SK-N-SH treated with all-trans-retinoic acid at 6 μM for 48 hours (cell line): ENCODE measurements at regions not wholly inside any gene's neighbourhood (a gene's known extent, or its start where the extent isn't known, plus 50 kb on each side); places are given as distances from the start of the nearest gene placed in this dataset.

Source experiments
- ATAC-seq: fragments of 200-7000 bp; cut with Tn5 transposase; 3 replicates; pipeline ENCODE4 v1.9.1; 2020; ENCODE audit warnings: mild to moderate bottlenecking, moderate library complexity
- ARNTL ChIP-seq: fragments of 450-650 bp; formaldehyde crosslinking; IDR thresholded peaks from 2 replicates; pipeline ENCODE4 v1.5.0; 2020; ENCODE audit warnings: low read depth, mild to moderate bottlenecking, moderate library complexity, borderline replicate concordance
- BACH2 ChIP-seq: fragments of 250-450 bp; sonication (Bioruptor Pico); IDR thresholded peaks from 2 replicates; pipeline ENCODE4 v1.9.0; 2021; ENCODE audit warnings: mild to moderate bottlenecking, borderline replicate concordance
- CREB5 ChIP-seq: fragments of 250-450 bp; sonication (Bioruptor Pico); IDR thresholded peaks from 2 replicates; pipeline ENCODE4 v1.5.1; 2020; ENCODE audit warnings: low read depth, mild to moderate bottlenecking, moderate library complexity
- CSDC2 ChIP-seq: fragments of 250-450 bp; sonication (Bioruptor Pico); IDR thresholded peaks from 2 replicates; pipeline ENCODE4 v1.5.0; 2020; ENCODE audit warnings: mild to moderate bottlenecking, moderate library complexity
- CSRNP3 ChIP-seq: fragments of 250-450 bp; sonication (Bioruptor Pico); IDR thresholded peaks from 2 replicates; pipeline ENCODE4 v1.5.1; 2021; ENCODE audit warnings: mild to moderate bottlenecking, moderate library complexity
- ESRRG ChIP-seq: fragments of 250-450 bp; sonication (Bioruptor Pico); IDR thresholded peaks from 2 replicates; pipeline ENCODE4 v1.6.1; 2021; ENCODE audit warnings: mild to moderate bottlenecking
- GLIS3 ChIP-seq: fragments of 250-450 bp; sonication (Bioruptor Pico); IDR thresholded peaks from 2 replicates; pipeline ENCODE4 v1.5.0; 2020; ENCODE audit warnings: mild to moderate bottlenecking, moderate library complexity
- ISL1 ChIP-seq: fragments of 250-450 bp; sonication (Bioruptor Pico); IDR thresholded peaks from 2 replicates; pipeline ENCODE4 v2.1.2; 2022; ENCODE audit warnings: mild to moderate bottlenecking, moderate library complexity
- OSR1 ChIP-seq: fragments of 250-450 bp; sonication (Bioruptor Pico); IDR thresholded peaks from 2 replicates; pipeline ENCODE4 v1.8.0; 2022; ENCODE audit warnings: moderate library complexity, mild to moderate bottlenecking, inconsistent platforms
- PATZ1 ChIP-seq: fragments of 250-450 bp; sonication (Bioruptor Pico); IDR thresholded peaks from 2 replicates; pipeline ENCODE4 v1.8.0; 2020; ENCODE audit warnings: mild to moderate bottlenecking, moderate library complexity, borderline replicate concordance
- POU6F1 ChIP-seq: fragments of 250-450 bp; sonication (Bioruptor Pico); IDR thresholded peaks from 2 replicates; pipeline ENCODE4 v1.8.0; 2021; ENCODE audit warnings: low read depth, mild to moderate bottlenecking, moderate library complexity, borderline replicate concordance
- PPARA ChIP-seq: fragments of 250-450 bp; sonication (Bioruptor Pico); IDR thresholded peaks from 2 replicates; pipeline ENCODE4 v1.5.0; 2020; ENCODE audit warnings: mild to moderate bottlenecking, borderline replicate concordance
- RARB ChIP-seq: fragments of 250-450 bp; sonication (Bioruptor Pico); IDR thresholded peaks from 2 replicates; pipeline ENCODE4 v1.8.0; 2021; ENCODE audit warnings: mild to moderate bottlenecking, moderate library complexity
- SNAI2 ChIP-seq: fragments of 250-450 bp; sonication (Bioruptor Pico); IDR thresholded peaks from 2 replicates; pipeline ENCODE4 v1.5.0; 2020; ENCODE audit warnings: mild to moderate bottlenecking, moderate library complexity
- TCF4 ChIP-seq: fragments of 250-450 bp; sonication (Bioruptor Pico); IDR thresholded peaks from 2 replicates; pipeline ENCODE4 v1.8.0; 2021; ENCODE audit warnings: mild to moderate bottlenecking, moderate library complexity, borderline replicate concordance
- TOX ChIP-seq: fragments of 250-450 bp; sonication (Bioruptor Pico); IDR thresholded peaks from 2 replicates; pipeline ENCODE4 v1.8.0; 2021; ENCODE audit warnings: mild to moderate bottlenecking, moderate library complexity, borderline replicate concordance
- TSHZ2 ChIP-seq: fragments of 250-450 bp; sonication (Bioruptor Pico); IDR thresholded peaks from 2 replicates; pipeline ENCODE4 v1.5.0; 2020; ENCODE audit warnings: mild to moderate bottlenecking, moderate library complexity
- ZC3H10 ChIP-seq: fragments of 250-450 bp; sonication (Bioruptor Pico); IDR thresholded peaks from 2 replicates; pipeline ENCODE4 v1.5.1; 2021; ENCODE audit warnings: mild to moderate bottlenecking, moderate library complexity
- ZFP30 ChIP-seq: fragments of 450-650 bp; formaldehyde crosslinking; IDR thresholded peaks from 2 replicates; pipeline ENCODE4 v1.5.0; 2022; ENCODE audit warnings: mild to moderate bottlenecking, moderate library complexity
- ZNF565 ChIP-seq: fragments of 450-650 bp; formaldehyde crosslinking; conservative IDR thresholded peaks from 2 replicates; pipeline ENCODE4 v1.5.0; 2020; ENCODE audit warnings: low read depth, mild to moderate bottlenecking, moderate library complexity
- ZNF70 ChIP-seq: fragments of 450-650 bp; formaldehyde crosslinking; IDR thresholded peaks from 2 replicates; pipeline ENCODE4 v1.5.0; 2020; ENCODE audit warnings: mild to moderate bottlenecking, moderate library complexity
- ZNF8 ChIP-seq: fragments of 450-650 bp; formaldehyde crosslinking; IDR thresholded peaks from 2 replicates; pipeline ENCODE4 v1.5.0; 2020; ENCODE audit warnings: mild to moderate bottlenecking, moderate library complexity

- TF ChIP-seq TSHZ2 (CRISPR knock-in tag), result no peak
- no peak for TF ChIP-seq CSDC2 (CRISPR knock-in tag)
- no peak for TF ChIP-seq ISL1 (CRISPR knock-in tag)
- TF ChIP-seq ARNTL (CRISPR knock-in tag), result no peak
- TF ChIP-seq BACH2 (CRISPR knock-in tag), result no peak
- no peak for TF ChIP-seq TCF4 (CRISPR knock-in tag)
- no peak for TF ChIP-seq ESRRG (CRISPR knock-in tag)
- TF ChIP-seq PATZ1 (CRISPR knock-in tag), result no peak
- no peak for TF ChIP-seq RARB
- TF ChIP-seq SNAI2 (CRISPR knock-in tag), result no peak
- TF ChIP-seq CSRNP3, result no peak
- no peak for TF ChIP-seq CREB5 (CRISPR knock-in tag)
- TF ChIP-seq OSR1 (CRISPR knock-in tag), result no peak
- no peak for TF ChIP-seq ZC3H10 (CRISPR knock-in tag)
- TF ChIP-seq PPARA (CRISPR knock-in tag), result no peak
- TF ChIP-seq GLIS3 (CRISPR knock-in tag), result no peak
- TF ChIP-seq, all 23 proteins: peak for 0
- no peak for ATAC-seq
These were observed 146.4 kb upstream of the SMIM23 start for GRCh38 chr5:171639205-171639621.

- peak; percentile 45; the same call in 2 of the 3 replicates for ATAC-seq
These were observed 145.7 kb upstream of the SMIM23 start for GRCh38 chr5:171639966-171640365.

More at GRCh38 chr5:171639966-171640365, 145.7 kb upstream of the SMIM23 start:
- TF ChIP-seq GLIS3 (CRISPR knock-in tag) (no peak), ESRRG (CRISPR knock-in tag) (no peak), OSR1 (CRISPR knock-in tag) (no peak), PPARA (CRISPR knock-in tag) (no peak), TSHZ2 (CRISPR knock-in tag) (no peak), ARNTL (CRISPR knock-in tag) (no peak), SNAI2 (CRISPR knock-in tag) (no peak), ZFP30 (CRISPR knock-in tag) (no peak), ZNF8 (CRISPR knock-in tag) (no peak), ZNF565 (CRISPR knock-in tag) (no peak), CSRNP3 (no peak), POU6F1 (CRISPR knock-in tag) (no peak), ZC3H10 (CRISPR knock-in tag) (no peak), TCF4 (CRISPR knock-in tag) (no peak), TOX (CRISPR knock-in tag) (no peak), ZNF70 (no peak), CSDC2 (CRISPR knock-in tag) (no peak)
